HG02981 (cell line): ENCODE measurements at regions not wholly inside any gene's neighbourhood (a gene's known extent, or its start where the extent isn't known, plus 50 kb on each side); places are given as distances from the start of the nearest gene placed in this dataset.
"Not testable (repeated sequence)": the region's sequence is repeated elsewhere in the genome, so short reads cannot be mapped to it uniquely, and the experiment has no call there.

Source experiments
- ATAC-seq: cut with Tn5 transposase; IDR thresholded peaks from one replicate; pipeline ENCODE4 v1.9.1; 2021; ENCODE audit warnings: mild to moderate bottlenecking, moderate library complexity; ENCODE audit not compliant: unreplicated experiment

- no peak for ATAC-seq
Observed at GRCh38 chr6:101108286-101108685, 227.2 kb upstream of the ASCC3 start.

GRCh38 chr6:101110814-101111213 is 229.7 kb upstream of the ASCC3 start:
- no peak for ATAC-seq

GRCh38 chr6:101113468-101114260 is 232.5 kb upstream of the ASCC3 start:
- ATAC-seq = no peak

- ATAC-seq = peak; percentile 58
Observed at GRCh38 chr6:101114703-101115102, 233.6 kb upstream of the ASCC3 start.

GRCh38 chr6:101116337-101116736 is 235.2 kb upstream of the ASCC3 start:
- ATAC-seq = no peak

- no peak for ATAC-seq
Observed at GRCh38 chr6:101117393-101118135, 236.4 kb upstream of the ASCC3 start.

- ATAC-seq = no peak
Observed at GRCh38 chr6:101118136-101118396, 236.9 kb upstream of the ASCC3 start.

- ATAC-seq = no peak
Observed at GRCh38 chr6:101120747-101121146, 239.6 kb upstream of the ASCC3 start.

- ATAC-seq = no peak
Observed at GRCh38 chr6:101125380-101125971, 244.3 kb upstream of the ASCC3 start.

- no peak for ATAC-seq
Observed at GRCh38 chr6:101126501-101126900, 245.4 kb upstream of the ASCC3 start.

- no peak for ATAC-seq
Observed at GRCh38 chr6:101129851-101130250, 248.7 kb upstream of the ASCC3 start.

GRCh38 chr6:101146389-101146788 is 247.1 kb upstream of the GRIK2 start:
- ATAC-seq = no peak

GRCh38 chr6:101150226-101150625 is 243.3 kb upstream of the GRIK2 start:
- no peak for ATAC-seq

- ATAC-seq = not testable (repeated sequence)
Observed at GRCh38 chr6:101157638-101158037, 235.9 kb upstream of the GRIK2 start.

GRCh38 chr6:101163611-101164010 is 229.9 kb upstream of the GRIK2 start:
- no peak for ATAC-seq

GRCh38 chr6:101167638-101168037 is 225.9 kb upstream of the GRIK2 start:
- no peak for ATAC-seq

- not testable (repeated sequence) for ATAC-seq
Observed at GRCh38 chr6:101171049-101171448, 222.5 kb upstream of the GRIK2 start.

GRCh38 chr6:101178748-101179147 is 214.8 kb upstream of the GRIK2 start:
- no peak for ATAC-seq

- ATAC-seq = no peak
Observed at GRCh38 chr6:101181006-101181405, 212.5 kb upstream of the GRIK2 start.

GRCh38 chr6:101188285-101188798 is 205.2 kb upstream of the GRIK2 start:
- ATAC-seq = not testable (repeated sequence)

- ATAC-seq = no peak
Observed at GRCh38 chr6:101195588-101195987, 197.9 kb upstream of the GRIK2 start.

GRCh38 chr6:101199441-101199840 is 194.1 kb upstream of the GRIK2 start:
- ATAC-seq = no peak
